ENCODE measurements at regions not wholly inside any gene's neighbourhood (a gene's known extent, or its start where the extent isn't known, plus 50 kb on each side); places are given as distances from the start of the nearest gene placed in this dataset.

GRCh38 chr5:14986413-14986812 is 114.8 kb upstream of the ANKH start:
- DNase-seq (ENCODE audit: low read depth in 3 of 3): no peak

GRCh38 chr5:14983666-14984441 is 112.3 kb upstream of the ANKH start:
- DNase-seq (ENCODE audit: low read depth in 3 of 3): no peak

- DNase-seq (ENCODE audit: low read depth in 3 of 3): no peak
Observed at GRCh38 chr5:14980698-14981097, 109.1 kb upstream of the ANKH start.

GRCh38 chr5:14977058-14977685 is 105.6 kb upstream of the ANKH start:
- DNase-seq (ENCODE audit: low read depth in 3 of 3): no peak

DNA sequence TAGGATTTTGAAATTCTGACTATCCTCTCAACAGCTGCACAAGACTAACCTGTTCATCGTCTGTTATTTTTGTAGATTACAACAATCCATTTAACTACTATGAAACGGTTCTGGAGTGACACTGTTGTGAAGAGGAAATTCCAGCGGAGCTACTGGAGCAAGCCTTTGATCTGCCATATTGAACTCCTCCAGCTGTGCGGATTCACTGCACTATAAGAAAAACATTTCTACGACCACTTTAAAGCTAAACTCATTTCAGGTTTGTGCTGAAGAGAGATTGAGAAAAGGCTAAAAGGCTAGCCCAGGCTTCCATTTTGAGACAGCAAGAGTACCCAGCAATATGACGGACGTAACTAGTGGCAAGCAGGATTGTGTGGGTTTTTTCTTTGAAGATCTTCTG is 104.9 kb upstream of the ANKH start:
- no peak for DNase-seq (ENCODE audit: low read depth in 3 of 3)

GRCh38 chr5:14971873-14972272 is 100.3 kb upstream of the ANKH start:
- no peak for DNase-seq (ENCODE audit: low read depth in 3 of 3)

DNA sequence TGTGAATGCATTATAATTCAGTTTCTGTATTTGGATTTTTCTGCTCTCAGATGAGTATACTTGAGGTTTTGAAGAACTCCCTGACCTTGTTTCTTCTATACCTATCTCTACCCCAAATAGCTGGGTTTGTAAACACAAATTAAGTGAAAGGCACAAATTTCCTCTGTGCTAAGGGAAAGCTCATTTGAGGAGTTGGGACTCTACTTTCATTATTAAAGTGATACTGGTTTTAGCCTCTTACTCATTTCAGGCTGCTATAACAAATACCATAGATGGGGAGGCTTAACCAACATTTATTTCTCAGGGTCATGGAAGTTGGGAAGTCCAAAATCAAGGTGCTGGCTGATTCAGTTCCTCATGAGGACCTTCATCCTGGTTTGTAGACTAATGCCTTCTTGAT is 97.2 kb upstream of the ANKH start:
- no peak for DNase-seq (ENCODE audit: low read depth in 3 of 3)

GRCh38 chr5:14967166-14967565 is 95.6 kb upstream of the ANKH start:
- no peak for DNase-seq (ENCODE audit: low read depth in 3 of 3)

DNA sequence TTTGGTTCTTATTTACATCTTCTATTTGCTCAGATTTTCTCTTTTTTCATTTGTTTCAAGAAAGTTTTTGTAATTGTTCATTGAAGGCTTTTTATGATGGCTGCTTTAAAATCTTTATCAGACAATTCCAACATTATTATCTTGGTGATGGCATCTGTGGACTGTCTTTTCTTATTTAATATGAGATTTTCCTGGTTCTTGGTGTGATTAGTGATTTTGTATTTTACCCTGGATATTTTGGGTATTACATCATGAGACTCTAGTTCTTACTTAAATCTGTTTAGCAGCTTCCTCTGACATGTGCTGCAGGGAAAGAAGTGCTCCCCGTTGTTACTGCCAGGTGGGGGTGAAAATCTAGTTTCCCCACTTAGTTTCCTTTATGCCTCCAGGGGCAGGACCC is 94.2 kb upstream of the ANKH start:
- no peak for DNase-seq (ENCODE audit: low read depth in 3 of 3)

GRCh38 chr5:14962604-14963003 is 91.0 kb upstream of the ANKH start:
- DNase-seq (ENCODE audit: low read depth in 3 of 3): no peak

DNA sequence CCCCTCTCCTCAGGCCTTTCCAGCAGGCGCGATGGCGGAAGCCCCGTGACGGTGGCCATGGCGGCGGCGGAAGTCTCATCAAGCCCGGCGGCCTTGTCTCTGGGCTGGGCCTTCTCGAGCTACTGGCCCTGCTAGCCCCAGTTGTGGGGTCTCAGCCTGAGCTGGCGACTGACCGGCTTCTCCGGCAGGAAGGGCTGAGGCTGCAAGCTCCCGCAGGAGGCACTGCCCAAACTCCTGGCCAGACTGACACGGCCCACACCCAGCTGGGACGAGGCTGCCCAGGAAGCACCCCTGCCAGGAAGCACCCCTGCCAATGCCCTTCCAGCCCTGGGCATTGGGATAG is 88.5 kb upstream of the ANKH start:
- DNase-seq (ENCODE audit: low read depth in 3 of 3): no peak

GRCh38 chr5:14959399-14960119 is 88.0 kb upstream of the ANKH start:
- DNase-seq (ENCODE audit: low read depth in 3 of 3): no peak

GRCh38 chr5:14958188-14958587 is 86.6 kb upstream of the ANKH start:
- no peak for DNase-seq (ENCODE audit: low read depth in 3 of 3)

DNA sequence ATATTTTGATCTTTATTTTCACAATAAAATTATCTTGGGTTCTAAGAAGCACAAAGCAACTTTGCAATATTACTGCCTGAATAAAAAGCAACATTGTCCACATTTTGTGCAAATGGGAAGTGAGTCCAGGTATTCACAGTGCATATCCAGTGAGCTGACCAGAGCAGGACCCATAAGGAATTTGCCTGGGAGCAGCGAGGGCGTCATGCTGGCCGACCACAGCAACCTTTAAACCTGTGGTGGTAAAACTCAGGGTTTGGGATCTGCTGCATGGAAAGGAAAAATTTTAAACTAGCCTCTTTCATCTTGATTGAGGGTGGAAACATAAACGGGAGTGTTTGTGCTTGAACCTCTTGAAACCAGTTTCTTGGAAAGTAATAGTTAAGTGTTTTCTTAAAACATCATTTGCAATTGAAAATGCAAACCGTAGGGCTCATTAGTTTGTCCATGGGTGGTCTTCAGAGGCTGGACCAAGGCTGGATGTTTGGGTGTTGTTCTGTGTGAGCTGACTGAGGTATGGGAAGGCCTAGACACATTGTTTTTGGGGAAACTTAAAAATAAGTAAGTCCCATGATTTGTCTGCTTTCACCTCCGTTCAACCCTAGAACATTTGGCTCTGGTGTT is 85.0 kb upstream of the ANKH start:
- DNase-seq (ENCODE audit: low read depth in 3 of 3): no peak

- no peak for DNase-seq (ENCODE audit: low read depth in 3 of 3)
Observed at GRCh38 chr5:14954616-14955343, 83.2 kb upstream of the ANKH start.

GRCh38 chr5:14954216-14954615 is 82.6 kb upstream of the ANKH start:
- no peak for DNase-seq (ENCODE audit: low read depth in 3 of 3)

- DNase-seq (ENCODE audit: low read depth in 3 of 3): no peak
Observed at GRCh38 chr5:14953075-14953607, 81.6 kb upstream of the ANKH start.

GRCh38 chr5:14948383-14948782 is 76.8 kb upstream of the ANKH start:
- DNase-seq (ENCODE audit: low read depth in 3 of 3): no peak

- peak in 1 of 3 experiments; percentile 5 for DNase-seq (ENCODE audit: low read depth in 3 of 3)
Observed at GRCh38 chr5:14946815-14947620, 75.4 kb upstream of the ANKH start.

DNA sequence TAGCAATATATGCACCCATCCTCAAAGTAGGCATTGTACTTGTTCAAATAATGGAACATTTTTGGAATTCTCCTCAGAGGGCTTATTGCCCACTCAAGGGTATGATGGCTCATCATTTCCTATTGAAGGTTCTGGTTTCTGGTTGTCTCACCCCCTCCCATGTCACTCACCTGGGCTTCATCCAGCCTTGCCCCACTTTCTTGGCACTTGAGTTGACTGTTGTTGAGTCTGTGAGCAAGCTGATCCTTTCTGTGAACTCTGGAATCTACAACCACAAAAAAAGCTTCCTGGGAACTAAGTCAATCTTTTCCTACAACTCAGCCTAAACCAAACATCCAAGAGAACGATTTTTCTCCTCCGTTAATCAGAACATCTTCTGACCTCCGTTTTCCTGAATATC is 73.9 kb upstream of the ANKH start:
- DNase-seq (ENCODE audit: low read depth in 3 of 3): no peak

GRCh38 chr5:14944996-14945395 is 73.4 kb upstream of the ANKH start:
- DNase-seq (ENCODE audit: low read depth in 3 of 3): no peak

All from stimulated activated CD4-positive, alpha-beta T cell treated with anti-CD3 and anti-CD28 coated beads, TNF-alpha, amount 100 ng/mL, for 24 hours (primary cell).